Muscle of arm (tissue), 1 donor: ENCODE measurements at regions not wholly inside any gene's neighbourhood (a gene's known extent, or its start where the extent isn't known, plus 50 kb on each side); places are given as distances from the start of the nearest gene placed in this dataset.

ENCODE experiments used
- DNase-seq: peaks from one replicate; pipeline ENCODE4 v3.0.0-alpha.2; 2013

- no peak for DNase-seq
These were observed 138.4 kb upstream of the SPACA1 start for GRCh38 chr6:87908978-87909811.

- no peak for DNase-seq
These were observed 140.1 kb upstream of the SPACA1 start for GRCh38 chr6:87907521-87907920.

GRCh38 chr6:87905101-87905641, 142.5 kb upstream of the SPACA1 start:
- no peak for DNase-seq

GRCh38 chr6:87904011-87904410, 143.6 kb upstream of the SPACA1 start:
- no peak for DNase-seq

- DNase-seq = no peak
These were observed 144.3 kb upstream of the SPACA1 start for GRCh38 chr6:87903323-87903722.

DNA sequence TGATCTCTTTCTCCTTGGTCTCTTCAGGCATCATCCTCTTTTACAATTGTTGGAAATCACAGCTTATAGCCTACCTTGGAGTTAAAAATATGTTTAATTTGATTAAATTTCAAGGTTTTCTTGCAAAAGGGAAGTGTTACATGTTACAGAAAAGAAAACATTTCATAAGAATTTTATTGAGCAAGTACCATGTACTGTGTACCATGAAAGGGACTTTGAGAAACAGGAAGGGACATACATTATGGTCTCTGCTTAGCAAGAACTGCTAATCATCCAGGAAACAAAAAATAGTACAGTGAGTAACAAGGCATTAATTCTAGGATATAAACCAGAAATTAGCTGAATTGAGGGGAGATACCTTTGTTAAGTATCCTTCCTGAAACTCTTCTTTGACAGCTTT, 145.3 kb upstream of the SPACA1 start:
- no peak for DNase-seq

DNA sequence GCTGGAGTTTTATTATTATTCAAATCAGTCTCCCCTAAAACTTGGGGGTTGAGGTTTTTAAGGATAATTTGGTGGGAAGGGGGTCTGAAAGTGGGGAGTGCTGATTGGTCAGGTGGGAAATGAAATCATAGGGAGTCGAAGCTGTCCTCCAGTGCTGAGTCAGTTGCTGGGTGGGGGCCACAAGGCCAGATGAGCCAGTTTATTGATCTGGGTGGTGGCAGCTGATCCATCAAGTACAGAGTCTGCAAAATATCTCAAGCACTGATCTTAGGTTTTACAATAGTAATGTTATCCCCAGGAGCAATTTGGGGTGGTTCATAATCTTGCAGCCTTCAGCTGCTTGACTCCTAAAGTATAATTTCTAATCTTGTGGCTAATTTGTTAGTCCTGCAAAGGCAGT, 146.0 kb upstream of the SPACA1 start:
- no peak for DNase-seq

GRCh38 chr6:87900160-87900698, 147.4 kb upstream of the SPACA1 start:
- DNase-seq = no peak

DNA sequence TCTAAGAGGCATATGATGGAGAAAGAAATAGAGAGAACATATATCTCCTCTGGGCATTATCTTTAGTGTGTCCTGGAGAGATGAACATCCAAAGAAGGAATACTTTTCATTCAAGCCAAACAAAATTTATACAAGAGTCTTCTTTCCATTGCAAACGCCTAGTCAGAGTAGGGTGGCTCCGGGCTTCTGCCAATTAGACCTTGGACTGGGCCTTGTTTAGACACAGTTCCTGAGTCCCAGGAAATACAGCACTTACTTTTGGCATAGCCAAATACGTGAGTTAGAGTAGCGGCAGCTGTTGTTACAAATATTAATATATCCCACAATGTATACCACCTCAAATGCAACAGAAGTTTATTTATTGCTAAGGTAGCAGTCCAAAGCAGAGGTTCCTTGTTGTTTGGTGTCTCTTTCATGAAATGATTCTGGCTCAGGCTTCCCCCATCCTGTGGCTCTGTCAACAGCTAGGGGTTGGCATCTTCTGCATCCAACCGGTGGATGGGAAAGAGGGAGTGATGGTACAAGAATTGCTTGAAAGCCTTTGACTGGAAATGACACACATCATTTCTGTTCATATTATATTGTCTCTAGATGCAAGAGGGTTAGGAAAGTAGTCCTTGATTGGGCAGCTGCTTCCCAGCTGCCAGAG, 148.0 kb upstream of the SPACA1 start:
- no peak for DNase-seq

DNA sequence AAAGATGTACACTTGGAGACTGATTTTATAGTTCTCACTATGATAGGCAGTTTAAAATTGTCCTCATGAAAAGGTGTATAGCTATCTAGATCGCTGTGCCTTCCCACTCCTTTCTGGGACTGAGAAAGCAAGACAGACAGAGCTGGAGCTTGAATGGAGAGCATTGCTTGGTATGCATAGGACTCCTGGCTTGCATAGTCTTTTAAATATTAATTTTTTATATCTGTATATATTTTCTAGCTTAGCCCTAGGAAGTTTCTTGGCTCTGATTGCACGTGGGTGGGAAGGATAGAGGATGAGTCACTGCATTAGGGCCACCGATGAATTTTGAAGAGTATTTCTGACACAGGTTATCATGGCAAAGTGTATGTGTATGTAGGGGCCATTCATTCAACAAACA, 150.0 kb upstream of the SPACA1 start:
- no peak for DNase-seq

GRCh38 chr6:87897013-87897412, 150.6 kb upstream of the SPACA1 start:
- DNase-seq = no peak

GRCh38 chr6:87887266-87887665, 160.4 kb upstream of the SPACA1 start:
- no peak for DNase-seq

DNA sequence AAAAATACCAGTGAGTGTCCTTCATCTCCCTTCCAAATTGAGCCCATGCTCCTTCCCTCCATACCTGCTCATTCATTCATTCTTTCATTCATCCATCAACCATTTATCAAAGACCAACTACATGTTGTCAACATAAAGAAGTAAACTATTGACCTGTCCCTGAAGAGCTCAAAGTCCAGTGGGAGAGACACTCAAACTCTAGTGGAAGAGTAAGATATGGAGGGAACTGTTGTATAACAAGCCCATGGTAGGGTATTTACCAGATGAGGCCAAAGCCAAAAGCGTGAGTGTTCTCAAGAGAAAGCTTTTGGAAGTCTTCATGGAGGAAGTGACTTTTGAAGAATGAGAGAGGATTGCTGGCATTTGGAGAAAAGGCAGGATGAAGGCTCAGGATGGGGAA, 163.4 kb upstream of the SPACA1 start:
- no peak for DNase-seq

GRCh38 chr6:87881342-87881895, 166.2 kb upstream of the SPACA1 start:
- no peak for DNase-seq

GRCh38 chr6:87879132-87879861, 168.3 kb upstream of the SPACA1 start:
- no peak for DNase-seq

DNA sequence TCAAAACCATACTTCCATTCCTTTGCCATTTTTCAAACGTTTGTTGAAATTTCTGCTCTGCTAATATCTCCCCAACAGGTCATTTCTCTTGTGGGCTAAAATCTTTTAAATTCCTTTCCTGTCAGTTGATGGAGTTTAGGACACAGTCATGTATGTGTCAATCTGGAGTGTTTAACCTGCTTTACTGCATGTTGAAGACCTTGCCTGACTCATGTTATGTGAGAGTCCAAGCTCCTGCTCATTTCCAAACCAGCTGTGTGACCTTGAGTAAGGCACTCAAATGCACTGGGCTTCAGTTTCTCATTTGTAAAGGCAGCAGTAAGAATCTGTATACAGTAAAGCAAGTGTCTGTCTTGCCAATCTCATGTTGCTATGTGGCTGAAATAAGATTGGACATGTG, 171.9 kb upstream of the SPACA1 start:
- DNase-seq = no peak

DNA sequence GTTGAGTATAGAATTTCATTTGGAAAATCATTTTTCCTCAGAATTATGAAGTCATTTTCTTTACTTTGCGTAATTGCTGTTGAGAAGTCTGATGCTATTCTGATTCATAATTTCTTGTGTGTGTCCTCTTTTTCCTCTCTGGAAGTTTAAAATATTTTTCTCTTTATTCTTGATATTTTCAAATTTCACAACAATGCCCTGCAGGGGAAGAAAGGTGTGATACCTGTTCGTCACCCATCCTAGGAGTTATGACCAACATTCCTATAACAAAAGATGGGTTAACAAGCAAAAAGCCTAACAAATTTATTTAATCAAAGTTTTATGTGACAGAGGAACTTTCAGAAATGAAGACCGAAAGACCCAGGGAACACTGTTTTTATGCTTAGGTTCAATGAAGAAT, 171.5 kb upstream of the AKIRIN2 start:
- DNase-seq = no peak

- DNase-seq = peak; percentile 48
These were observed 168.5 kb upstream of the AKIRIN2 start for GRCh38 chr6:87870556-87870955.

DNA sequence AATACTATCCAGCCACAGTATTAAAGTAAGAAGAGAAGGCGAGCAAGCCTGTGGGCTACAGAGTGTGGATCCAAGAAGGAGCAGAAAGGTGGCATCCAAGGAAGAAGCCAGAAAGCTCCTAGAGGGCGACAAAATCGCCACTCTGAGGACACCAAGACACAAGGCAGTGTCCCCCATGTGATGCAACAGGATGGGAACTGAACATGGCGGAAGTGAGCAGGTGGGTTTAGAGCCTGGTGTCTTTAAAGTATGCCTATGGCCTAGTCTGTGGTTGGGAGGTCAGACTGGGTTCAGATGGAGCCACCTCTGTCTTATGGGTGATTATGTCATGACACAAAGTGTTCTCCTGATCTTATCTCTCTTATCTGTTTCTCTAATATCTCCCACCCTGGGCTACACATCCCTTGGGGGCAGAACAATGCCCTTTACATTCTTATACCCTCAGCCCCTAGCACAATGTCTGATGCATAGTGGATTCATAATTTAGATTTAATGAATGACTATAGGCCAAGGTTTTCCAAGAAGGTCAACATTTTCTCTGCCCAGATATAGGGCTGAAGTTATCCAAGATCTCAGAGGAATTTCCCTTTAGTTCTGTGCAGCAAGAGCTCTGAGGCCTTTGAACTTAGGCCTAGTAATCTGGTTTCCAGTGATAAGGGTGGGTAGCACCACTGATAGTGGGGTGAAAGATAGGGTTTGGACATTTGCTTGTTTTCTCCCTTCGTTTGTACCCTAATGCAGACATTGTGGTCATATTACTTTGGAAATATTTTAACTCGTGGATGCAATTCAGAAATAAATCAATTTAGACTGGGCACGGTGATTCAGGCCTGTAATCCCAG, 167.3 kb upstream of the AKIRIN2 start:
- no peak for DNase-seq

DNA sequence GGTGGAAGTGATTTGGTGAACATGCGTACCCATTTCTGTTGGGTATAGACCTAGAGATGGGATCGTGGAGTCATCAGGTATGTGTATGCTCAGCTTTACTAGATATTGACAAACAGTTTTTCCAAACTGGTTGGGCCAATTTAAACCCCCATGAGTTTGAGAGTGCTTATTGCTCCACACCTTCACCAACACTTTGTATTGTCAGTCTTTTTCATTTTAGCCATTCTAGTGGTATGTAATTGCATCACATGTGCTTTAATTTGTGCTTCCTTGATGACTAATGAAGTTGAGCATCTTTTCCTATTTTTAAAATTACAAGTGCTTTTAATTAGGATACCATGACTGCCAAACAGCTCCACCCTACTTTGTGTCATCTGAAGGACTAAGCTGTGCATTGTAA, 158.9 kb upstream of the AKIRIN2 start:
- no peak for DNase-seq

DNA sequence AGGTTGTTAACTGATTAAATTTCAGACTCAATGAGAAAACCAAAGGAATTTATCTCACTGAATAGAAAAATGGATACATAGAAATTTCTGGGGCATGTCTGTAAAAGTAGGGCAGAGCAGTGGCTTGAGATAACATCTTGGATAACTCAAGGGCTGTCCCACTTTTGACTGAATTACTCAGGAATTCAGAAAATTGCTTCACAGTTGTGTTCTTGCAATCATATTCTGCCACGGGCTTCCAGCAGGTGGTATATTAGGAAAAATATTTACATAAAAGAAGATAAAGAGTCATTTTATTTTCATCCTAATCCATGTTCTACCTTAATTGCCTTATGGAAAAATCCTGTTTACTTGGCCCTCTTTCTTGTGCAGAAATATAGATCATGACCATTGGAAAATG, 156.4 kb upstream of the AKIRIN2 start:
- no peak for DNase-seq
